T-helper 2 cell treated with Interferon-gamma antibody and Interleukin-4, amounts not matched to agents 5 μg/mL and 100 μg/mL, for 36 hours (primary cell): ENCODE measurements at regions not wholly inside any gene's neighbourhood (a gene's known extent, or its start where the extent isn't known, plus 50 kb on each side); places are given as distances from the start of the nearest gene placed in this dataset.

ENCODE experiments used
- DNase-seq: peaks from one replicate; pipeline ENCODE4 v3.0.0; 2021; ENCODE audit warnings: low spot score
- H3K27ac Mint-ChIP-seq: one replicate; pipeline ENCODE4 v1.8.0; 2021; ENCODE audit warnings: mild to moderate bottlenecking, mixed read lengths
- H3K27me3 Mint-ChIP-seq: one replicate; pipeline ENCODE4 v1.8.0; 2021; ENCODE audit warnings: low read depth, mixed read lengths
- H3K36me3 Mint-ChIP-seq: one replicate; pipeline ENCODE4 v1.8.0; 2021; ENCODE audit warnings: low read depth, mixed read lengths
- H3K4me1 Mint-ChIP-seq: one replicate; pipeline ENCODE4 v1.8.0; 2021; ENCODE audit warnings: low read depth, mixed read lengths
- H3K4me3 Mint-ChIP-seq: one replicate; pipeline ENCODE4 v1.8.0; 2022; ENCODE audit warnings: mild to moderate bottlenecking, moderate library complexity, mixed read lengths
- H3K9me3 Mint-ChIP-seq: one replicate; pipeline ENCODE4 v1.8.0; 2021; ENCODE audit warnings: mixed read lengths

- Mint-ChIP-seq H3K27ac (no peak overlapping the region), H3K4me3 (no peak overlapping the region), H3K9me3 (no peaks in the 10 kb centered on the region), H3K36me3 (no peaks in the 10 kb centered on the region), H3K27me3 (no peaks in the 10 kb centered on the region), H3K4me1 (no peaks in the 10 kb centered on the region)
- no peak for DNase-seq
These were observed 303.3 kb upstream of the TMPO start for GRCh38 chr12:98211909-98212695.

- H3K4me1 Mint-ChIP-seq, result no peaks in the 10 kb centered on the region
- no peak overlapping the region for H3K4me3 Mint-ChIP-seq
- no peaks in the 10 kb centered on the region for H3K27me3 Mint-ChIP-seq
- DNase-seq, result no peak
- H3K27ac Mint-ChIP-seq, result no peak overlapping the region
- no peaks in the 10 kb centered on the region for H3K9me3 Mint-ChIP-seq
- H3K36me3 Mint-ChIP-seq, result no peaks in the 10 kb centered on the region
These were observed 301.8 kb upstream of the TMPO start for GRCh38 chr12:98213556-98213955.

GRCh38 chr12:98217257-98217656, 298.1 kb upstream of the TMPO start:
- Mint-ChIP-seq H3K36me3 (no peaks in the 10 kb centered on the region), H3K9me3 (no peaks in the 10 kb centered on the region), H3K27me3 (no peaks in the 10 kb centered on the region), H3K4me3 (no peak overlapping the region), H3K27ac (no peak overlapping the region), H3K4me1 (no peaks in the 10 kb centered on the region)
- no peak for DNase-seq

- no peak for DNase-seq
- Mint-ChIP-seq H3K27me3 (no peaks in the 10 kb centered on the region), H3K4me3 (no peak overlapping the region), H3K9me3 (no peaks in the 10 kb centered on the region), H3K27ac (no peak overlapping the region), H3K36me3 (no peaks in the 10 kb centered on the region), H3K4me1 (no peaks in the 10 kb centered on the region)
These were observed 294.8 kb upstream of the TMPO start for GRCh38 chr12:98220636-98221035.

- Mint-ChIP-seq H3K9me3 (no peaks in the 10 kb centered on the region), H3K4me1 (no peaks in the 10 kb centered on the region), H3K27me3 (no peaks in the 10 kb centered on the region), H3K36me3 (no peaks in the 10 kb centered on the region), H3K27ac (no peak overlapping the region), H3K4me3 (no peak overlapping the region)
- DNase-seq, result no peak
These were observed 294.1 kb upstream of the TMPO start for GRCh38 chr12:98221243-98221808.

GRCh38 chr12:98222135-98222534, 293.3 kb upstream of the TMPO start:
- no peaks in the 10 kb centered on the region for H3K27me3 Mint-ChIP-seq

GRCh38 chr12:98224584-98225221, 290.7 kb upstream of the TMPO start:
- no peaks in the 10 kb centered on the region for H3K36me3 Mint-ChIP-seq
- H3K4me3 Mint-ChIP-seq, result no peak overlapping the region
- DNase-seq, result no peak
- H3K9me3 Mint-ChIP-seq, result no peaks in the 10 kb centered on the region
- H3K27me3 Mint-ChIP-seq, result no peaks in the 10 kb centered on the region
- H3K4me1 Mint-ChIP-seq, result no peaks in the 10 kb centered on the region
- no peak overlapping the region for H3K27ac Mint-ChIP-seq

More at GRCh38 chr12:98222135-98222534, 293.3 kb upstream of the TMPO start:
- no peak for DNase-seq
- Mint-ChIP-seq H3K27ac (no peak overlapping the region), H3K4me3 (no peak overlapping the region), H3K9me3 (no peaks in the 10 kb centered on the region), H3K36me3 (no peaks in the 10 kb centered on the region), H3K4me1 (no peaks in the 10 kb centered on the region)

- Mint-ChIP-seq H3K36me3 (no peaks in the 10 kb centered on the region), H3K27ac (no peak overlapping the region), H3K27me3 (peaks cover 2% of the 10 kb centered on the region), H3K9me3 (no peaks in the 10 kb centered on the region), H3K4me3 (no peak overlapping the region), H3K4me1 (no peaks in the 10 kb centered on the region)
- no peak for DNase-seq
These were observed 288.2 kb upstream of the TMPO start for GRCh38 chr12:98227162-98227561.

GRCh38 chr12:98228683-98229539, 286.5 kb upstream of the TMPO start:
- Mint-ChIP-seq H3K36me3 (no peaks in the 10 kb centered on the region), H3K27ac (no peak overlapping the region), H3K9me3 (no peaks in the 10 kb centered on the region), H3K4me1 (no peaks in the 10 kb centered on the region), H3K27me3 (peaks cover 2% of the 10 kb centered on the region), H3K4me3 (no peak overlapping the region)
- no peak for DNase-seq

- peaks cover 2% of the 10 kb centered on the region for H3K27me3 Mint-ChIP-seq
- no peak overlapping the region for H3K4me3 Mint-ChIP-seq
- H3K27ac Mint-ChIP-seq, result no peak overlapping the region
These were observed 285.9 kb upstream of the TMPO start for GRCh38 chr12:98229540-98229924.

GRCh38 chr12:98232753-98233390, 282.5 kb upstream of the TMPO start:
- no peaks in the 10 kb centered on the region for H3K4me1 Mint-ChIP-seq
- H3K9me3 Mint-ChIP-seq, result no peaks in the 10 kb centered on the region
- no peak overlapping the region for H3K27ac Mint-ChIP-seq
- H3K4me3 Mint-ChIP-seq, result no peak overlapping the region
- no peak for DNase-seq
- H3K36me3 Mint-ChIP-seq, result no peaks in the 10 kb centered on the region
- H3K27me3 Mint-ChIP-seq, result peaks cover 2% of the 10 kb centered on the region

More at GRCh38 chr12:98229540-98229924, 285.9 kb upstream of the TMPO start:
- no peaks in the 10 kb centered on the region for H3K36me3 Mint-ChIP-seq
- no peaks in the 10 kb centered on the region for H3K4me1 Mint-ChIP-seq
- H3K9me3 Mint-ChIP-seq, result no peaks in the 10 kb centered on the region
- no peak for DNase-seq

GRCh38 chr12:98235301-98235700, 280.1 kb upstream of the TMPO start:
- no peak overlapping the region for H3K4me3 Mint-ChIP-seq
- no peaks in the 10 kb centered on the region for H3K9me3 Mint-ChIP-seq
- no peak overlapping the region for H3K27ac Mint-ChIP-seq
- no peak for DNase-seq
- no peaks in the 10 kb centered on the region for H3K27me3 Mint-ChIP-seq
- no peaks in the 10 kb centered on the region for H3K4me1 Mint-ChIP-seq
- no peaks in the 10 kb centered on the region for H3K36me3 Mint-ChIP-seq

- H3K27me3 Mint-ChIP-seq, result no peaks in the 10 kb centered on the region
- H3K27ac Mint-ChIP-seq, result no peak overlapping the region
- DNase-seq, result no peak
- no peaks in the 10 kb centered on the region for H3K4me1 Mint-ChIP-seq
- no peak overlapping the region for H3K4me3 Mint-ChIP-seq
- H3K9me3 Mint-ChIP-seq, result no peaks in the 10 kb centered on the region
- no peaks in the 10 kb centered on the region for H3K36me3 Mint-ChIP-seq
These were observed 276.8 kb upstream of the TMPO start for GRCh38 chr12:98238515-98239130.
